Transverse colon (tissue), 4 donors: ENCODE measurements at regions not wholly inside any gene's neighbourhood (a gene's known extent, or its start where the extent isn't known, plus 50 kb on each side); places are given as distances from the start of the nearest gene placed in this dataset.
"Not testable (repeated sequence)": the region's sequence is repeated elsewhere in the genome, so short reads cannot be mapped to it uniquely, and the experiment has no call there.

ENCODE experiments used
- DNase-seq: peaks from one replicate; pipeline ENCODE4 v3.0.0-alpha.2; 2019
- H3K27ac ChIP-seq, 4 donors: fragments of 200-600 bp; sonication (generic); 2 replicates each; pipeline ENCODE4 v1.5.1; 2016 to 2018; ENCODE audit warnings: inconsistent platforms in 4 of 4
- H3K27me3 ChIP-seq: fragments of 200-600 bp; sonication (generic); 2 replicates; pipeline ENCODE4 v1.5.1; 2017; ENCODE audit warnings: inconsistent platforms
- H3K36me3 ChIP-seq, 4 donors: fragments of 200-600 bp; sonication (generic); 2 replicates each; pipeline ENCODE4 v1.5.1; 2017 to 2019; ENCODE audit warnings: inconsistent platforms in 4 of 4
- H3K4me1 ChIP-seq, 4 donors: fragments of 200-600 bp; sonication (generic); 2 replicates each; pipeline ENCODE4 v1.5.1; 2017 to 2020; ENCODE audit warnings: inconsistent platforms in 4 of 4
- H3K4me3 ChIP-seq, 4 donors: fragments of 200-600 bp; sonication (generic); 1 replicate in 1 of 4; 2 replicates in 3 of 4; pipeline versions ENCODE4 v1.5.1 to v1.6.1; 2017 to 2019; ENCODE audit warnings: inconsistent platforms in 4 of 4
- H3K9me3 ChIP-seq, 2 donors: fragments of 200-600 bp; sonication (generic); 2 replicates each; pipeline ENCODE4 v1.5.1; 2017 to 2019; ENCODE audit warnings: inconsistent platforms in 2 of 2
- EP300 ChIP-seq: sonication (generic); formaldehyde crosslinking; IDR thresholded peaks from one replicate; pipeline ENCODE4 v1.6.1; 2017; ENCODE audit warnings: antibody characterized with exemption, low read depth
- POLR2A ChIP-seq: fragments of 450-650 bp; IDR thresholded peaks from one replicate; pipeline ENCODE4 v1.6.1; 2016; ENCODE audit warnings: antibody characterized with exemption, mild to moderate bottlenecking, moderate library complexity
- POLR2AphosphoS5 ChIP-seq, 3 donors: sonication (generic); formaldehyde crosslinking; IDR thresholded peaks; one replicate each; pipeline ENCODE4 v1.6.1; 2016; ENCODE audit warnings: antibody characterized with exemption in 3 of 3
- WGBS, 2 donors: methylation state at CpG; one replicate each; pipeline ENCODE4 v1.1.5; 2018; ENCODE audit warnings: low coverage in 1 of 2; 5-methylcytosine and 5-hydroxymethylcytosine counted together
- in situ Hi-C, 4 donors: fragments of 200-750 bp; cut with MboI; loops; one replicate each; pipeline versions ENCODE4 v1.15.0 to v1.15.1; 2017; ENCODE audit warnings: low sequenced_read_pairs in 3 of 4, low pct_ligation_motif_present in 1 of 4, low pct_unique_long_range_greater_than_20kb in 1 of 4
- intact Hi-C: fragments of 100-400 bp; cut with DNase I; formaldehyde crosslinking; loops from one replicate; pipeline ENCODE4 v1.15.1; 2023; ENCODE audit warnings: low total_unique reads
- TF ChIP-seq, protein P1 (sequence below), 5 experiments: fragments of 200-600 bp in 3 of 5; fragments of 450-650 bp in 2 of 5; sonication (generic) in 3 of 5; IDR thresholded peaks; 1 replicate in 2 of 5; 2 replicates in 3 of 5; pipeline ENCODE4 v1.5.1; 2016 to 2017; ENCODE audit warnings: antibody characterized with exemption in 5 of 5, inconsistent platforms in 3 of 5, mild to moderate bottlenecking in 2 of 5, moderate library complexity in 1 of 5

DNA sequence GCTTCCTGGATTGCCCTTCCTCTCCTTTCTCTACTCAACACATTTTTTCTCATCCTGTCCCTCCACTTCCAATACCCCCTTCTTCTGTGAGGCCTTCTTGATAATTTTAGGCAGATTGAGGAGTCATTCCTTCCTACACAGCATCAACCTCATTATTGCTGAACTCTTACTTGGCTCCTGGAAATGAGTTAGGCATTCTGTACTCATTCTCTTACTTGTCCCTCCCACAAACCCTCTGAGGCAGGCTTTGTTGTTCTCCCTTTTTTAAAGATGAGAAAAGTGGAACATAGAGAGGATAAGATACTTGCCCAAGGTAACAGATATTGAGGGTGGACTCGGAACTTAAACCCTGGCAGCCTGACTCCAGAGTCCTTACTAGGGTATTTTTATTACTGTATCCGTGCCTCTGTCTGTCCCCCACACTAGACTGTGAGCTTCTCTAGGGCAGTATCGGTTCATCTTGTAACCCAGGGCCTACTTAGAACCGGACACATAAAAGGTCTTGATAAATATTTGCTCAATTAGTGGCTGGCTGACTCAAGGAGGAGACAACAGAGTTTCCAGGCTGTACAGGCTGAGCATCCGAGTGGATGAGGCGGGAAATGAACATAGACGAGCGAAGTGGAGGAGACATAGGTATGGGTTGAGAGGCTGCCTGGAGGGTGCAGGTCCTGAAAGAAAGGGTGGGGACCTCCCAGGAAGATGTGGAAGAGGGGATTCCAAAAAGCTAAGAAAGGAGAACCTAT is 148.7 kb upstream of the ATP2B2 start:
- no peak for DNase-seq
- TF ChIP-seq POLR2AphosphoS5 (IDR thresholded peaks at IDR 0.05), result no peak
- TF ChIP-seq, protein P1, sequence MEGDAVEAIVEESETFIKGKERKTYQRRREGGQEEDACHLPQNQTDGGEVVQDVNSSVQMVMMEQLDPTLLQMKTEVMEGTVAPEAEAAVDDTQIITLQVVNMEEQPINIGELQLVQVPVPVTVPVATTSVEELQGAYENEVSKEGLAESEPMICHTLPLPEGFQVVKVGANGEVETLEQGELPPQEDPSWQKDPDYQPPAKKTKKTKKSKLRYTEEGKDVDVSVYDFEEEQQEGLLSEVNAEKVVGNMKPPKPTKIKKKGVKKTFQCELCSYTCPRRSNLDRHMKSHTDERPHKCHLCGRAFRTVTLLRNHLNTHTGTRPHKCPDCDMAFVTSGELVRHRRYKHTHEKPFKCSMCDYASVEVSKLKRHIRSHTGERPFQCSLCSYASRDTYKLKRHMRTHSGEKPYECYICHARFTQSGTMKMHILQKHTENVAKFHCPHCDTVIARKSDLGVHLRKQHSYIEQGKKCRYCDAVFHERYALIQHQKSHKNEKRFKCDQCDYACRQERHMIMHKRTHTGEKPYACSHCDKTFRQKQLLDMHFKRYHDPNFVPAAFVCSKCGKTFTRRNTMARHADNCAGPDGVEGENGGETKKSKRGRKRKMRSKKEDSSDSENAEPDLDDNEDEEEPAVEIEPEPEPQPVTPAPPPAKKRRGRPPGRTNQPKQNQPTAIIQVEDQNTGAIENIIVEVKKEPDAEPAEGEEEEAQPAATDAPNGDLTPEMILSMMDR (IDR thresholded peaks at IDR 0.05), result no peak
- no peak for TF ChIP-seq EP300
- TF ChIP-seq POLR2A, result no peak
- Histone ChIP-seq H3K27me3 (no peaks in the 10 kb centered on the region), H3K4me1 (no peaks in the 10 kb centered on the region), H3K9me3 (no peaks in the 10 kb centered on the region), H3K4me3 (no peak overlapping the region), H3K27ac (no peak overlapping the region), H3K36me3 (no peaks in the 10 kb centered on the region)
- 80 to 85% methylated on average over 7 to 8 of the region's 8 CpGs for WGBS, 2 donors
- in situ Hi-C loops (no loop called here), intact Hi-C loops (no loop called here)

DNA sequence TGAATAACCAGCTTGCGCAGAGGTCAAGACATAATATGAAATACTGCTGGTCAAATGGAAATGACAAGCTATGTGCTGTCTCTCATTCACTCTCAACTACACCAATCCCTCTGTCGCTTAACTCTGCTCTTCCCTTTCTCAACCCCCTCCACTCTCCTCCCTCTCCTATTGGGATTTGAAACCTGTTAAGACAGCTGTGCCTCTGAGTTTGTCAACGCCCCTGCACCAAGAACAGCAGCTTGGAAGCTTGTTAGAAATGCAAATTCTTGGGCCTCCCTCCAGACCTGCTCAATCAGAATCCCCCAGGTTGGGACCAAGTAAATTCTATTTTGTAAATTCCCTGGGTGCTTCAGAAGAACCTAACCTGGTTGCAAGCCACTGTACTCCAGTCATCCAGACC is 149.7 kb upstream of the ATP2B2 start:
- H3K27ac ChIP-seq, result no peak overlapping the region
- DNase-seq, result no peak
- intact Hi-C loops (no loop called here), in situ Hi-C loops (no loop called here)
- no peak overlapping the region for H3K4me3 ChIP-seq
- H3K36me3 ChIP-seq, result no peaks in the 10 kb centered on the region
- H3K27me3 ChIP-seq, result no peaks in the 10 kb centered on the region
- 49% methylated on average over 3 of the region's 3 CpGs; no CpG with 5 or more reads in 1 of the 2 donors for WGBS, 2 donors
- H3K4me1 ChIP-seq, result no peaks in the 10 kb centered on the region
- no peaks in the 10 kb centered on the region for H3K9me3 ChIP-seq
- TF ChIP-seq POLR2AphosphoS5 (IDR thresholded peaks at IDR 0.05), result no peak
- no peak for TF ChIP-seq EP300

DNA sequence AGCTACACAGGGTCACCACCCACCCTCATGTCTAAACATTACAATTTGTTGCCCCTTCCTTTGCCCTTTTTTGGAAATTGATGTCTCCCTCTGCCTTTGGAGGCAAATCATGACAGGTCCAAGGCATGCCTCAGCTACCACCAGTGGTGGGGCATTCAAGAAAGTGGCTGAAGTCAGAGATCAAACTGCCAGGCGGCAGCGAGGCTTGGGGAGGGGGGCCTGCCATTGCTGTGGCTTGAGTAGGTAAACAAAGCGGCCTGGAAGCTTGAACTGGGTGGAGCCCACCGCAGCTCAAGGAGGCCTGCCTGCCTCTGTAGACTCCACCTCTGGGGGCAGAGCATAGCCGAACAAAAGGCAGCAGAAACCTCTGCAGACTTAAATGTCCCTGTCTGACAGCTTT is 152.0 kb upstream of the ATP2B2 start:
- in situ Hi-C loops, intact Hi-C loops, H3K27me3 ChIP-seq, H3K9me3 ChIP-seq, H3K36me3 ChIP-seq, H3K4me3 ChIP-seq, H3K27ac ChIP-seq, H3K4me1 ChIP-seq, DNase-seq: not testable (repeated sequence)
- 35% methylated on average over 5 of the region's 5 CpGs; no CpG with 5 or more reads in 1 of the 2 donors for WGBS, 2 donors

DNA sequence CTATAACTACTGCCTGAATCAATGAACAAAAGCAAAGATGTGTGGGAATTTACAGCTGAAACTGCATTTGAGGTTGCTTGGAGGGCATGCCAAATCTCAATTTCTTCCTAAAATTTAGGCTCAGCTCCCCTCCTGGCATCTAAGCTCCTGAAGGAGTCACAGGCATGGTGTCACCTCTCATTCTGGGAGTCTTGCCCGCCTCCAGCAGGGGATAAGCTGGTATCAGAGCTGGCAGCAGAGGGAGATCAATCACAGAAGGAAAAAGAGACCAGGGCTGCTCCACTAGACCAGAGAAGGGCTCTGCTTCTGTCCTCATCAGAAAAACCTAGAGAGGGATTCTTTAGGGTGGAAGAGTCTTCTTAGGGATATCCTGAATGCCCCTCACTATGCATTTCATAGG is 150.4 kb upstream of the SLC6A11 start:
- WGBS, 2 donors, result 50% methylated on average over 1 of the region's 1 CpG; no CpG with 5 or more reads in 1 of the 2 donors
- H3K36me3 ChIP-seq, result no peaks in the 10 kb centered on the region
- H3K27ac ChIP-seq, result no peak overlapping the region
- no peak overlapping the region for H3K4me3 ChIP-seq
- peaks cover 4% of the 10 kb centered on the region for H3K27me3 ChIP-seq
- H3K4me1 ChIP-seq, result no peaks in the 10 kb centered on the region
- no peak for TF ChIP-seq POLR2AphosphoS5 (IDR thresholded peaks at IDR 0.05)
- TF ChIP-seq, protein P1 (IDR thresholded peaks at IDR 0.05), result no peak
- TF ChIP-seq POLR2A, result no peak
- no peak for TF ChIP-seq EP300
- intact Hi-C loops, result no loop called here
- no peaks in the 10 kb centered on the region for H3K9me3 ChIP-seq
- in situ Hi-C loops, result no loop called here
- DNase-seq, result no peak

DNA sequence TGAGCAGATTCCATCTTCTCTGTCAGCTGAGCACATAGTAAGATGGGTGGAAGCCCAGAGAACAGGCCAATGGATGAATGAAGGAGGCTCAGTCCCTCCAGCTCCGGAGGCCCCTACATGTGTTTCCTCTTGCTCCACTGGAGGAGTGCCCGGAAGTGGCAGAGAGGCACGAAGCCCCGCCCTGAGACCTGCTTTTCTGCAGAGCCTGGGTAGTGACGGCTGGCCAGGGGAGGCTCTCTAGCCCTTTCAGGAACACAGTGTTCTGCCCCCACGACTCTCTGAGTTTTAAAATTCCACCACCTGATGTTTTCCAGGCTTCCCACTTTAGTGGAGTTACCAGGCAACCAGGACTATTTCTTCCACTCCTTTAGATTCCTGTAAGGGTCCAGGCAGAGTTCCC is 149.4 kb upstream of the SLC6A11 start:
- Histone ChIP-seq H3K4me1 (no peaks in the 10 kb centered on the region), H3K4me3 (no peak overlapping the region), H3K9me3 (no peaks in the 10 kb centered on the region), H3K27me3 (peaks cover 4% of the 10 kb centered on the region), H3K27ac (peak overlapping the region in 1 of 4 donors; percentile 30), H3K36me3 (no peaks in the 10 kb centered on the region)
- no peak for TF ChIP-seq POLR2A
- TF ChIP-seq, protein P1 (IDR thresholded peaks at IDR 0.05), result no peak
- peak in 2 of 3 donors; percentile 37 to 42 for TF ChIP-seq POLR2AphosphoS5 (IDR thresholded peaks at IDR 0.05)
- peak; percentile 45 for TF ChIP-seq EP300
- WGBS, 2 donors, result 0 to 7% methylated on average over 1 to 6 of the region's 6 CpGs
- peak; percentile 13 for DNase-seq
- in situ Hi-C loops (no loop called here), intact Hi-C loops (no loop called here)
